Chondrocyte (in vitro differentiated cells): ENCODE measurements at regions not wholly inside any gene's neighbourhood (a gene's known extent, or its start where the extent isn't known, plus 50 kb on each side); places are given as distances from the start of the nearest gene placed in this dataset.

ENCODE experiments used
- DNase-seq: peaks from one replicate; pipeline ENCODE4 v3.0.0; 2021; ENCODE audit warnings: mixed read lengths, low spot score
- H3K27ac Mint-ChIP-seq: one replicate; pipeline ENCODE4 v1.8.0; 2021; ENCODE audit warnings: mild to moderate bottlenecking, moderate library complexity, mixed read lengths; ENCODE audit not compliant: unreplicated experiment
- H3K27me3 Mint-ChIP-seq: 2 replicates; pipeline ENCODE4 v1.8.0; 2021; ENCODE audit warnings: low read depth, mixed read lengths
- H3K36me3 Mint-ChIP-seq: 2 replicates; pipeline ENCODE4 v1.8.0; 2021; ENCODE audit warnings: low read depth, mixed read lengths
- H3K4me1 Mint-ChIP-seq: 2 replicates; pipeline ENCODE4 v1.8.0; 2021; ENCODE audit warnings: low read depth, mild to moderate bottlenecking, mixed read lengths
- H3K4me3 Mint-ChIP-seq: one replicate; pipeline ENCODE4 v1.8.0; 2021; ENCODE audit warnings: mild to moderate bottlenecking, moderate library complexity, mixed read lengths; ENCODE audit not compliant: unreplicated experiment
- H3K9me3 Mint-ChIP-seq: 2 replicates; pipeline ENCODE4 v1.8.0; 2021; ENCODE audit warnings: low read depth, mixed read lengths
- TF ChIP-seq, protein P1 (sequence below): fragments of 200-600 bp; sonication (generic); IDR thresholded peaks from 2 replicates; pipeline ENCODE4 v1.5.0; 2021; ENCODE audit warnings: antibody characterized with exemption, mild to moderate bottlenecking, moderate library complexity

DNA sequence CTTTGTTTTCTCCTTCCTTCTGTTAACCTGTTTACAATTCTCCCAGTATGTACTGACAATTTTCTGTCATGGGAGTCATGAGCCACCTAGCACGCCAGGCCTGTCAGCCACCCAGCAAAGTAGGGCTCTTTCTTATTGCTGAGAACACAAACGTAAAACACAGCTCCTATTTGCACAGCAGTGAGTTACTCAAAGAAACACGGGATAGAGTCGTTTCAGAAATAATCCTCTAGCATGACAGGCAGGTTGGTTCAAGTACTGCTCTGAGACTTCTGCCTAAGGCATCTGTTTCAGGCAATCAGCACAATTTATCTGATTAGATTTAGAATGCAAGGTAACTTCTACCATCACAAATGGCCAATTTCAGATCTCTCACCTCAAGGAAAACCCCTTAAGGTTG, 88.8 kb downstream of the CD24 start:
- H3K36me3 Mint-ChIP-seq, result no peaks in the 10 kb centered on the region
- no peak overlapping the region for H3K4me3 Mint-ChIP-seq
- no peak overlapping the region for H3K27ac Mint-ChIP-seq
- peaks cover 2% of the 10 kb centered on the region for H3K27me3 Mint-ChIP-seq
- H3K4me1 Mint-ChIP-seq, result peaks cover 3% of the 10 kb centered on the region
- no peak for DNase-seq
- no peaks in the 10 kb centered on the region for H3K9me3 Mint-ChIP-seq
- TF ChIP-seq, protein P1, sequence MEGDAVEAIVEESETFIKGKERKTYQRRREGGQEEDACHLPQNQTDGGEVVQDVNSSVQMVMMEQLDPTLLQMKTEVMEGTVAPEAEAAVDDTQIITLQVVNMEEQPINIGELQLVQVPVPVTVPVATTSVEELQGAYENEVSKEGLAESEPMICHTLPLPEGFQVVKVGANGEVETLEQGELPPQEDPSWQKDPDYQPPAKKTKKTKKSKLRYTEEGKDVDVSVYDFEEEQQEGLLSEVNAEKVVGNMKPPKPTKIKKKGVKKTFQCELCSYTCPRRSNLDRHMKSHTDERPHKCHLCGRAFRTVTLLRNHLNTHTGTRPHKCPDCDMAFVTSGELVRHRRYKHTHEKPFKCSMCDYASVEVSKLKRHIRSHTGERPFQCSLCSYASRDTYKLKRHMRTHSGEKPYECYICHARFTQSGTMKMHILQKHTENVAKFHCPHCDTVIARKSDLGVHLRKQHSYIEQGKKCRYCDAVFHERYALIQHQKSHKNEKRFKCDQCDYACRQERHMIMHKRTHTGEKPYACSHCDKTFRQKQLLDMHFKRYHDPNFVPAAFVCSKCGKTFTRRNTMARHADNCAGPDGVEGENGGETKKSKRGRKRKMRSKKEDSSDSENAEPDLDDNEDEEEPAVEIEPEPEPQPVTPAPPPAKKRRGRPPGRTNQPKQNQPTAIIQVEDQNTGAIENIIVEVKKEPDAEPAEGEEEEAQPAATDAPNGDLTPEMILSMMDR, result no peak

- Mint-ChIP-seq H3K9me3 (no peaks in the 10 kb centered on the region), H3K4me3 (no peak overlapping the region), H3K4me1 (peaks cover 3% of the 10 kb centered on the region), H3K36me3 (peaks cover 3% of the 10 kb centered on the region), H3K27me3 (peaks cover 6% of the 10 kb centered on the region), H3K27ac (no peak overlapping the region)
- no peak for DNase-seq
- TF ChIP-seq, protein P1, result no peak
Observed at GRCh38 chr6:106884576-106884975, 90.0 kb downstream of the CD24 start.

- H3K4me1 Mint-ChIP-seq, result peaks cover 3% of the 10 kb centered on the region
- no peaks in the 10 kb centered on the region for H3K9me3 Mint-ChIP-seq
- H3K27me3 Mint-ChIP-seq, result peaks cover 6% of the 10 kb centered on the region
- H3K27ac Mint-ChIP-seq, result no peak overlapping the region
- TF ChIP-seq, protein P1, result peak; percentile 41
- H3K4me3 Mint-ChIP-seq, result no peak overlapping the region
- H3K36me3 Mint-ChIP-seq, result peaks cover 3% of the 10 kb centered on the region
- DNase-seq, result no peak
Observed at GRCh38 chr6:106883808-106884262, 90.7 kb downstream of the CD24 start.

DNA sequence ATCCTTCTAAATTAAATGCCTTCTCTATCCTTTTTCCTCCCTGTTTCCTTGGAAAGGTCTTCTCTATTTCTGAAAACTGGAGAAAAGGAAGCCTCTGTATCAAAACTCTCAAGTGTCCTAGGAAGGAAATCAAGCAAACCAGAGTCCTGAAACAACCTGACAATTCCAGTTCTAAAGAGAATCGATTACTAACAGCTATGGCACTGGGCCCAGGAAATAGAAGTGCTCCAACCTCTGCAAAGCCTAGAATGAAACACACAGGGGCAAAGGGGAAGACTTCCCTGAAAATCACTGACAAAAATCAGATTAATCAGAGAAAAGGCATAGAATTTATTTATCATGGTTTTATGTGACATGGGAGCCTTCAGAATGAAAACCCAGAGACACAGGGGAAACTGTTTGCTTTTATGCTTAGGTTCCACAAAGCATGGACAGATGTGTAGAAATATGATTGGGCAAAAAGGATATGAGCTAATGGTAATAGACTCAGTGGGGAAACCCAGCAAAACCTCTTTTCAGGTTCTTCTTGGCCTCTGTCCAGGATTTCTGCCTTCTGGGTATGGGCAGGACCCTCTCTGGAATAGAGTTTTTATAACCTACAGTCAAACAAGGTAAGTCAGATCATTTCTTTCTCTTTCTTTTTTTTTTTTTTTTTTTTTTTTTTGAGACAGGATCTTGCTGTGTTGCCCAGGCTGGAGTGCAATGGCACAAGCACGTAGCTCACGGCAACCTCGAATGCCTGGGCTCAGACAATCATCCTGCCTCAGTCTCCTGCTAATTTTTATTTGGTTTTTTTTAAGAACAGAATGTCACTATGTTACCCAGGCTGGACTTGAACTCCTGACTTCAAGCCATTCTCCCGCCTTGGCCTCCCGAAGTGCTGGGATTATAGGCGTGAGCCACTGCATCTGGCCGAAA, 91.7 kb downstream of the CD24 start:
- peaks cover 3% of the 10 kb centered on the region for H3K36me3 Mint-ChIP-seq
- H3K27me3 Mint-ChIP-seq, result peaks cover 9% of the 10 kb centered on the region
- H3K27ac Mint-ChIP-seq, result no peak overlapping the region
- H3K4me3 Mint-ChIP-seq, result no peak overlapping the region
- TF ChIP-seq, protein P1, result no peak
- H3K9me3 Mint-ChIP-seq, result no peaks in the 10 kb centered on the region
- H3K4me1 Mint-ChIP-seq, result no peaks in the 10 kb centered on the region
- no peak for DNase-seq

DNA sequence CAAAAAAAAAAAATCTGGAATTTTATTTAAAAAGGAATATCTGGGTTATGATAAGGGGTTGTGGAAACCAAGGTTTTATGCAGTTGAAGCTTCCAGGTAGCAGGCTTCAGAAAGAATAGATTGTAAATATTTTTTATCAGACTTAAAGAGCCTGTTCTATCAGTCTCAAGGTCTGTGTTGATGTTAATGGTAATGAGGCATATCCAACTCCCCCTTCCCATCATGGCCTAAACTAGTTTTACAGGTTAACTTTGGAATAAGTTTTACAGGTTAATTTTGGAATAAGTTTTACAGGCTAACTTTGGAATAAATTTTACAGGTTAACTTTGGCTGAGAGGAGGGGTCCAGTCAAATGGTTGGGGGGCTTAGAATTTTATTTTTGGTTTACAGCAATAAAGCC, 92.4 kb downstream of the CD24 start:
- H3K27me3 Mint-ChIP-seq, result peaks cover 9% of the 10 kb centered on the region
- H3K4me3 Mint-ChIP-seq, result no peak overlapping the region
- TF ChIP-seq, protein P1, result no peak
- no peaks in the 10 kb centered on the region for H3K9me3 Mint-ChIP-seq
- no peak overlapping the region for H3K27ac Mint-ChIP-seq
- DNase-seq, result no peak
- H3K36me3 Mint-ChIP-seq, result peaks cover 3% of the 10 kb centered on the region
- no peaks in the 10 kb centered on the region for H3K4me1 Mint-ChIP-seq
